ENCODE measurements at regions not wholly inside any gene's neighbourhood (a gene's known extent, or its start where the extent isn't known, plus 50 kb on each side); places are given as distances from the start of the nearest gene placed in this dataset.

GRCh38 chr15:94070356-94071295 is 160.7 kb upstream of the MCTP2 start:
- no peaks in the 10 kb centered on the region for H3K4me1 ChIP-seq (replicated peaks in 1 of 4; ENCODE audit: control insufficient read depth in 3 of 4, insufficient read depth in 4 of 4, low read length in 3 of 4)
- no peak overlapping the region for H3K4me3 ChIP-seq (ENCODE audit: extremely low read depth in 1 of 4, insufficient read depth in 2 of 4, low read depth in 3 of 4, low read length in 4 of 4)
- H3K23me2 ChIP-seq (ENCODE audit: low read depth, low read length), result no peaks in the 10 kb centered on the region
- no peak overlapping the region for H3K23ac ChIP-seq (ENCODE audit: insufficient read length)
- H2BK12ac ChIP-seq (ENCODE audit: low read depth, low read length), result 0 out of 2 replicates have a peak overlapping the region, but pooled peaks have one; percentile 46
- H4K8ac ChIP-seq (ENCODE audit: extremely low read depth, insufficient read depth, low read length), result no peak overlapping the region
- TF ChIP-seq JUND (IDR thresholded peaks at IDR 0.05; ENCODE audit: low read length), result peak; percentile 46; the same call in 1 of the 2 replicates
- TF ChIP-seq KDM4A (IDR thresholded peaks at IDR 0.05; ENCODE audit: low read depth, low read length, severe bottlenecking), result no peak
- no peak for TF ChIP-seq SP2 (IDR thresholded peaks at IDR 0.05; ENCODE audit: low read length)
- TF ChIP-seq JUN (IDR thresholded peaks at IDR 0.05; ENCODE audit: low read depth, low read length), result no peak
- TF ChIP-seq SP1 (IDR thresholded peaks at IDR 0.05; ENCODE audit: low read depth, low read length), result no peak
- no peak for TF ChIP-seq YY1 (IDR thresholded peaks at IDR 0.05; ENCODE audit: low read depth, low read length)
- TF ChIP-seq CBX5 (IDR thresholded peaks at IDR 0.05; ENCODE audit: low read depth, low read length), result no peak
- TF ChIP-seq, protein P1, sequence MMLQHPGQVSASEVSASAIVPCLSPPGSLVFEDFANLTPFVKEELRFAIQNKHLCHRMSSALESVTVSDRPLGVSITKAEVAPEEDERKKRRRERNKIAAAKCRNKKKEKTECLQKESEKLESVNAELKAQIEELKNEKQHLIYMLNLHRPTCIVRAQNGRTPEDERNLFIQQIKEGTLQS (IDR thresholded peaks at IDR 0.05; ENCODE audit: insufficient read depth, low read depth, low read length), result no peak
- FAIRE-seq (no peak), DNase-seq (ENCODE audit: low read depth in 1 of 2, low spot score in 2 of 2) (peak in 1 of 2 experiments; percentile 44)
- H4K5ac ChIP-seq (ENCODE audit: insufficient read length, low read depth, low read length), result no peak overlapping the region
- no peak overlapping the region for H3K27ac ChIP-seq (ENCODE audit: low read depth, low read length)
- no peak overlapping the region for H3K14ac ChIP-seq (ENCODE audit: insufficient read length)
- no peaks in the 10 kb centered on the region for H3K79me1 ChIP-seq (ENCODE audit: low read depth, low read length)
- no peak overlapping the region for H2BK120ac ChIP-seq (replicated peaks; ENCODE audit: low read depth, low read length)
- H2BK15ac ChIP-seq (ENCODE audit: low read length), result no peak overlapping the region
- H2BK20ac ChIP-seq (ENCODE audit: low read length), result 0 out of 2 replicates have a peak overlapping the region, but pooled peaks have one; percentile 72
- H4K91ac ChIP-seq (replicated peaks; ENCODE audit: insufficient read length, low read length), result no peak overlapping the region
- no peak overlapping the region for H3K4ac ChIP-seq (replicated peaks; ENCODE audit: insufficient read length, low read depth, low read length)
- peak overlapping the region; percentile 61; the same call in 1 of the 2 replicates for H2AFZ ChIP-seq (ENCODE audit: low read length)
- H3K9ac ChIP-seq (replicated peaks in 1 of 4; ENCODE audit: extremely low read depth in 1 of 4, low read depth in 3 of 4, low read length in 3 of 4), result no peak overlapping the region
- H3K27me3 ChIP-seq (replicated peaks in 1 of 4; ENCODE audit: control insufficient read depth in 3 of 4, extremely low read depth in 1 of 4, insufficient read depth in 3 of 4, low read length in 3 of 4), result no peaks in the 10 kb centered on the region
- WGBS, 2 experiments (ENCODE audit: extremely low coverage in 1 of 2, insufficient coverage in 1 of 2, insufficient read length in 1 of 2, insufficient replicate concordance in 2 of 2, low coverage in 1 of 2, low lambda C conversion rate in 2 of 2, missing lambda C conversion rate in 1 of 2), result 91% methylated on average over 18 of the region's 19 CpGs; no CpG with 5 or more reads in 1 of the 2 experiments
- no peak overlapping the region for H3K56ac ChIP-seq (replicated peaks; ENCODE audit: insufficient read length, low read depth, low read length)
- H3K79me2 ChIP-seq (ENCODE audit: control insufficient read depth in 1 of 2, insufficient read depth in 2 of 2, low read length in 2 of 2), result no peaks in the 10 kb centered on the region
- no peak overlapping the region for H2AK5ac ChIP-seq (ENCODE audit: low read depth, low read length)
- no peaks in the 10 kb centered on the region for H3K9me3 ChIP-seq (ENCODE audit: insufficient read depth in 2 of 2, low read depth in 1 of 2, low read length in 1 of 2)
- H3K4me2 ChIP-seq (ENCODE audit: insufficient read depth in 1 of 2, low read depth in 2 of 2, low read length in 2 of 2), result no peak overlapping the region
- ChIA-PET POLR2A (ENCODE audit: partially characterized antibody) (no interaction called here), CTCF (ENCODE audit: partially characterized antibody) (interaction anchor here (0.7 to 1.4 kb wide), 4 partner anchors 10 to 212 kb away, joined by 3 to 5 read pairs (median 4); no protein-coding TSS in a partner anchor)
- H3K18ac ChIP-seq (ENCODE audit: extremely low read depth, low read length), result no peak overlapping the region
- H2BK5ac ChIP-seq (ENCODE audit: low read depth, low read length), result no peak overlapping the region
- H4K20me1 ChIP-seq (replicated peaks in 1 of 2; ENCODE audit: control insufficient read depth in 1 of 2, insufficient read depth in 2 of 2, low read length in 2 of 2), result no peaks in the 10 kb centered on the region
- H3K36me3 ChIP-seq (ENCODE audit: control insufficient read depth in 2 of 4, insufficient read depth in 4 of 4, low read length in 3 of 4), result no peaks in the 10 kb centered on the region

Data from H1 (cell line).